ENCODE measurements at regions not wholly inside any gene's neighbourhood (a gene's known extent, or its start where the extent isn't known, plus 50 kb on each side); places are given as distances from the start of the nearest gene placed in this dataset.

DNA sequence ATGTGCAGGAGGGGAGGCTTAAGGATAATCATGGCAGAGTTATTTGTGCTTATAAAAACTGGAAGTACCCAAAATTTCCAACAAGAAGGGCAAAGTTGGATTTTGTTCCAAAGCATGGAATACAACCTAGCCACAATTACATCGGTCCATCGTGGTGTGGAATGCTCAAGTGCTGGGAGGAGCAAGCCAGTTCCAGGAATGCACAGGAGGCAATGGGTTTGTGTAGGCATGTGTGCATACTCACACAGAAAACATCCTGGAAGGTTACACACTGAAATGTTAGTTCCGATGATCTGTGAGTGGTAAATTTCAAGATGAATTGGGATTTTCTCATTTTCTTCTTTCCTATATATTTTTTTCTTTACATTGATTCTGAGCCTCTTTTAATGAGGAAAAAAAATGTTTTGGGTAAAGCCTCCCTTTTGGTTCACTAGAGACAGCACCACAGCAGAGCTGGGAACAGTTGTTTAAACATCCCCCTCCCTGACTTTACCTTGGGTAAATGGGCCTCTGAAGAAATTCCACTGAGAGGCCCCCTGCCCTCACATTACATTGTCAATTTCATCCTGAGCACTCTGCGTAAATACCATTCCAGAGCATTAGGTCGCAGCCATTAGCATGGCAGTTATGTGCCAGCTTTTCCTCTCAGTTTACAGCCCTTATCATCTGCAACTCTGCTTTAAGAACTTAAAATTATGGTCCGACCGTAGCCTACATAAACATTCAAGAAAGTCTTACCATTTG is 122.0 kb downstream of the UQCRFS1 start:
- intact Hi-C loops (cut with DNase I; ENCODE audit: low total_unique reads) = loop anchor here (2.0 kb wide), 1 partner anchor 16 kb away; no protein-coding TSS in a partner anchor
- Histone ChIP-seq H3K36me3 (no peaks in the 10 kb centered on the region), H3K27ac (no peak overlapping the region), H3K4me3 (no peak overlapping the region), H3K4me1 (no peaks in the 10 kb centered on the region), H3K9me3 (peaks cover 0 to 4% of the 10 kb centered on the region in 2 donors), H3K27me3 (peaks cover 0 to 1% of the 10 kb centered on the region in 2 donors)
- no peak for DNase-seq (ENCODE audit: low spot score in 2 of 2)
- TF ChIP-seq POLR2A (IDR thresholded peaks at IDR 0.05) (no peak), POLR2AphosphoS5 (IDR thresholded peaks at IDR 0.05) (no peak)
- TF ChIP-seq, protein P1, sequence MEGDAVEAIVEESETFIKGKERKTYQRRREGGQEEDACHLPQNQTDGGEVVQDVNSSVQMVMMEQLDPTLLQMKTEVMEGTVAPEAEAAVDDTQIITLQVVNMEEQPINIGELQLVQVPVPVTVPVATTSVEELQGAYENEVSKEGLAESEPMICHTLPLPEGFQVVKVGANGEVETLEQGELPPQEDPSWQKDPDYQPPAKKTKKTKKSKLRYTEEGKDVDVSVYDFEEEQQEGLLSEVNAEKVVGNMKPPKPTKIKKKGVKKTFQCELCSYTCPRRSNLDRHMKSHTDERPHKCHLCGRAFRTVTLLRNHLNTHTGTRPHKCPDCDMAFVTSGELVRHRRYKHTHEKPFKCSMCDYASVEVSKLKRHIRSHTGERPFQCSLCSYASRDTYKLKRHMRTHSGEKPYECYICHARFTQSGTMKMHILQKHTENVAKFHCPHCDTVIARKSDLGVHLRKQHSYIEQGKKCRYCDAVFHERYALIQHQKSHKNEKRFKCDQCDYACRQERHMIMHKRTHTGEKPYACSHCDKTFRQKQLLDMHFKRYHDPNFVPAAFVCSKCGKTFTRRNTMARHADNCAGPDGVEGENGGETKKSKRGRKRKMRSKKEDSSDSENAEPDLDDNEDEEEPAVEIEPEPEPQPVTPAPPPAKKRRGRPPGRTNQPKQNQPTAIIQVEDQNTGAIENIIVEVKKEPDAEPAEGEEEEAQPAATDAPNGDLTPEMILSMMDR (IDR thresholded peaks at IDR 0.05) = no peak

DNA sequence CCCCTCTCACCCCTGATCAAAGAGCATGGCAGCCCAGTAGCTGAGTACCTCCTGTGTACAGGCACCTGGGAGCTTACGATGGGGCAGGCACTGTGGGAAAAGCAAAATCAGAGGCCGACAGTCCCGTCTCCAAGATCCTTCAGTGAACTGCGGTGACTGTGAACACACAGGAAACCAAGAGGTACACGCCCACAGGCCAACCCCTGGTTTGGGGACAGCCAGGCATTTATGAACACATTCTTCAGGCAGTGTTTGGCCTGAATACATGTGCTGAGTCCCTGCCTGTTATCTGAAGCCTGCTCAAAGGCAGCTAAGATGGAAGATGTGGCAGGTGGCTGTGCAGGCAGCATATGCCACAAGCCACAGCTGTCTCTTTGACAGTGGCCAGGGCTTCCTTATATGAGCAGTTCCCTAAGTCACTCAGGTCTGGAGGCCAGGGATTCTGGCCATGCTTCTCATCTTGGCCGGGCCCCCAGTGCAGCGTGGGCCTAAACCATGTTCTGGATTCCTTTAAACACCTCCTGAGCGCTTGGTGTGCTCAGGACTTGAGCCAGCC is 123.6 kb downstream of the UQCRFS1 start:
- Histone ChIP-seq H3K27ac (no peak overlapping the region), H3K27me3 (peaks cover 0 to 3% of the 10 kb centered on the region in 2 donors), H3K4me3 (no peak overlapping the region), H3K36me3 (no peaks in the 10 kb centered on the region), H3K9me3 (peaks cover 0 to 4% of the 10 kb centered on the region in 2 donors), H3K4me1 (no peaks in the 10 kb centered on the region)
- intact Hi-C loops (cut with DNase I; ENCODE audit: low total_unique reads) = no loop called here
- no peak for DNase-seq (ENCODE audit: low spot score in 2 of 2)
- TF ChIP-seq POLR2AphosphoS5 (IDR thresholded peaks at IDR 0.05) (no peak), POLR2A (IDR thresholded peaks at IDR 0.05) (no peak)
- TF ChIP-seq, protein P1 (IDR thresholded peaks at IDR 0.05) = no peak

DNA sequence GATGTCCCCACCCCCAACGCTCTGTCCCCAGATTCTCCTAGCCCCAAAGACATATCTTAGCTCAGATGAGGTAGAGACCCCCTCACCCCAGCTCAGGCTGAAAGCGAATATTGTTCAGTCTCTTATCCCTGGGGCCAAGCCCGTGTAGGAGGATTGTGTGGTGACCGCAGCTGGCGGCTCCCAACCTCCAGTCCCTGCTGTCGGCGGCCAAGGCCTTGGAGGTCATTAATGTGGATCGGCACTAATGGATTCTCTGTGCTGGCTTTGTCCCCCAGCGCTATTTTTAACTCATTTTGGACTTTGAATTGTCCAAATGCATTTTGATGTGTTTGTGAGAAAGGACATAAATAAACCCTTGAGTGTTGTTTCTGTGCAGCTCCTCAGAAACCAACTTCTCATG is 124.2 kb downstream of the UQCRFS1 start:
- no peak overlapping the region for H3K27ac ChIP-seq
- no peak overlapping the region for H3K4me3 ChIP-seq
- intact Hi-C loops (cut with DNase I; ENCODE audit: low total_unique reads) = no loop called here
- H3K9me3 ChIP-seq = peaks cover 0 to 4% of the 10 kb centered on the region in 2 donors
- peaks cover 0 to 3% of the 10 kb centered on the region in 2 donors for H3K27me3 ChIP-seq
- H3K36me3 ChIP-seq = no peaks in the 10 kb centered on the region
- TF ChIP-seq POLR2A (IDR thresholded peaks at IDR 0.05) (no peak), POLR2AphosphoS5 (IDR thresholded peaks at IDR 0.05) (no peak)
- TF ChIP-seq, protein P1 (IDR thresholded peaks at IDR 0.05) = no peak
- H3K4me1 ChIP-seq = no peaks in the 10 kb centered on the region
- no peak for DNase-seq (ENCODE audit: low spot score in 2 of 2)

DNA sequence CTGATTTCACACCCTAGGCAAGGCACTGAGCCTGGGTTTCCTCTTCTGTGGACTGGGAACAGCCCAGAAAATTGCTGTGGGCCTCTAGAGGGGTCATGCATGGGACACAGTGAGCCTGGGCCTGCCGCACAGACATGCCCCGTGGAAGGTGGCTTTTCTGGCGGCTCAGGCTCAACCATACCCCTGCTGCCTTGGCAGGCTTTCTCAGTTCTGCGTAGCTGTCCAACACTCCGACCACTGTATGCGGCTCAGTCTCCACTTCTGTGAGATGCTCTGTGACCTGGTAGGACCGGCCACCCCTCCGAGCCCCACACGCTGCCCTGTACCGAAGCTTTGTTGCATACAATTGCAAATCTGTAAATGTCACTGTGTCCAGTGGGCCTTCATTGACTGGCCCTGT is 126.3 kb downstream of the UQCRFS1 start:
- DNase-seq (ENCODE audit: low spot score in 2 of 2) = no peak
- no peak for TF ChIP-seq POLR2A (IDR thresholded peaks at IDR 0.05)
- TF ChIP-seq, protein P1 (IDR thresholded peaks at IDR 0.05) = no peak
- peaks cover 0 to 6% of the 10 kb centered on the region in 2 donors for H3K27me3 ChIP-seq
- intact Hi-C loops (cut with DNase I; ENCODE audit: low total_unique reads) = no loop called here
- H3K27ac ChIP-seq = no peak overlapping the region
- no peaks in the 10 kb centered on the region for H3K9me3 ChIP-seq
- H3K4me1 ChIP-seq = no peaks in the 10 kb centered on the region
- H3K4me3 ChIP-seq = no peak overlapping the region
- no peaks in the 10 kb centered on the region for H3K36me3 ChIP-seq

DNA sequence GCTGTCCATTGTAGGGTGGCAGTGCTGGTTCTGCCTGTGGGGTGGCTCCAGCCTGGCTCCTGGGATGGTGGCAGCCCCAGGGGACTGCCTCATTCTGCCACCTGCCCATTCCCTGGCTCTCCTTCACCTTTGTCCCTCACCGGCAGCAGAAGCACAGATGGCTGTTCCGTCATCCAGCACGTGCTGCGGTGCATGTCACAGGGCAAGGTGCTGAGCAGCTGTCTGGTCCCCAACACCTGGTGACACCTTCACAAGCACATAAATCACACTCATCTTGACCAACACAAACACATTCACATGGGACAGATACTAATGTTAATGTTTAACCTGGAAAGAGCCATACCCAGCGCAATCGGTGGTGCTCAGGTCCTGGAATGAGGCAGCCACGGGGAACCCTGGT is 126.8 kb downstream of the UQCRFS1 start:
- no peak overlapping the region for H3K27ac ChIP-seq

More for the DNA sequence above, 126.8 kb downstream of the UQCRFS1 start:
- TF ChIP-seq POLR2A (IDR thresholded peaks at IDR 0.05) (no peak), POLR2AphosphoS5 (IDR thresholded peaks at IDR 0.05) (no peak)
- TF ChIP-seq, protein P1 (IDR thresholded peaks at IDR 0.05) = no peak
- Histone ChIP-seq H3K4me3 (no peak overlapping the region), H3K36me3 (no peaks in the 10 kb centered on the region), H3K4me1 (no peaks in the 10 kb centered on the region), H3K9me3 (no peaks in the 10 kb centered on the region), H3K27me3 (peaks cover 0 to 11% of the 10 kb centered on the region in 2 donors)
- DNase-seq (ENCODE audit: low spot score in 2 of 2) = no peak
- intact Hi-C loops (cut with DNase I; ENCODE audit: low total_unique reads) = no loop called here
